Neural cell (in vitro differentiated cells): ENCODE measurements at regions not wholly inside any gene's neighbourhood (a gene's known extent, or its start where the extent isn't known, plus 50 kb on each side); places are given as distances from the start of the nearest gene placed in this dataset.

Experiments
- H2AFZ ChIP-seq: fragments of 200-600, 300-800 bp; sonication (generic), shearing (Covaris generic); 2 replicates; pipeline ENCODE4 v1.6.0; 2014; ENCODE audit warnings: low read depth, mild to moderate bottlenecking, antibody characterized with exemption, low read length, moderate library complexity
- H3F3A ChIP-seq: fragments of 200-600 bp; shearing (Covaris generic); 2 replicates; pipeline ENCODE4 v1.6.1; 2016; ENCODE audit warnings: mild to moderate bottlenecking, moderate library complexity, mixed read lengths, antibody characterized with exemption, low read length; ENCODE audit not compliant: insufficient read depth, poor library complexity, severe bottlenecking
- H3K27ac ChIP-seq: fragments of 200-600, 300-800 bp; sonication (generic), shearing (Covaris generic); 2 replicates; pipeline ENCODE4 v1.5.1; 2014; ENCODE audit warnings: mild to moderate bottlenecking, low read length, moderate library complexity
- H3K27me3 ChIP-seq: fragments of 300-800, 200-600 bp; sonication (generic), shearing (Covaris generic); 2 replicates; pipeline ENCODE4 v1.6.0; 2014; ENCODE audit warnings: mild to moderate bottlenecking, low read depth, low read length, moderate library complexity; ENCODE audit not compliant: insufficient read depth
- H3K36me3 ChIP-seq: fragments of 300-800, 200-600 bp; sonication (generic), shearing (Covaris generic); 2 replicates; pipeline ENCODE4 v1.5.1; 2014; ENCODE audit warnings: mild to moderate bottlenecking, antibody characterized with exemption, low read length, moderate library complexity; ENCODE audit not compliant: insufficient read depth
- H3K4me2 ChIP-seq: fragments of 300-800, 200-600 bp; sonication (generic), shearing (Covaris generic); 2 replicates; pipeline ENCODE4 v1.6.0; 2014; ENCODE audit warnings: mild to moderate bottlenecking, low read length
- H3K4me3 ChIP-seq: fragments of 300-800, 200-600 bp; sonication (generic), shearing (Covaris generic); 2 replicates; pipeline ENCODE4 v1.5.1; 2014; ENCODE audit warnings: mild to moderate bottlenecking, low read length, moderate library complexity
- H3K79me2 ChIP-seq: fragments of 200-600 bp; shearing (Covaris generic); replicated peaks from 2 replicates; pipeline ENCODE4 v1.6.0; 2014; ENCODE audit warnings: mild to moderate bottlenecking, low read length, moderate library complexity; ENCODE audit not compliant: insufficient read depth
- H3K9ac ChIP-seq: fragments of 300-800, 200-600 bp; sonication (generic), shearing (Covaris generic); 2 replicates; pipeline ENCODE4 v1.6.1; 2016; ENCODE audit warnings: mild to moderate bottlenecking, low read length, mixed read lengths
- H3K9me2 ChIP-seq: fragments of 200-600 bp; shearing (Covaris generic); 2 replicates; pipeline ENCODE4 v1.6.1; 2016; ENCODE audit warnings: mild to moderate bottlenecking, low read length, mixed read lengths; ENCODE audit not compliant: insufficient read depth
- H3K9me3 ChIP-seq: fragments of 200-600, 300-800 bp; sonication (generic), shearing (Covaris generic); 2 replicates; pipeline ENCODE4 v1.6.1; 2016; ENCODE audit warnings: mild to moderate bottlenecking, mixed run types, low read length, moderate library complexity, mixed read lengths
- H4K20me1 ChIP-seq: fragments of 200-600 bp; shearing (Covaris generic); 2 replicates; pipeline ENCODE4 v1.6.1; 2016; ENCODE audit warnings: mild to moderate bottlenecking, mixed run types; ENCODE audit not compliant: insufficient read depth
- CTCF ChIP-seq: fragments of 450-650 bp; IDR thresholded peaks from 2 replicates; pipeline ENCODE4 v1.5.1; 2014; ENCODE audit warnings: antibody characterized with exemption, mild to moderate bottlenecking, moderate library complexity; ENCODE audit not compliant: poor library complexity, severe bottlenecking
- EP300 ChIP-seq: fragments of 450-650 bp; conservative IDR thresholded peaks from 2 replicates; pipeline ENCODE4 v1.6.1; 2014; ENCODE audit warnings: antibody characterized with exemption, mild to moderate bottlenecking, moderate library complexity; ENCODE audit not compliant: poor library complexity, severe bottlenecking
- EZH2 ChIP-seq: fragments of 200-600, 300-800 bp; shearing (Covaris generic), sonication (generic); IDR thresholded peaks from 2 replicates; pipeline ENCODE4 v1.6.1; 2014; ENCODE audit warnings: antibody characterized with exemption, low read length, borderline replicate concordance, mild to moderate bottlenecking; ENCODE audit not compliant: insufficient read depth, poor library complexity, severe bottlenecking
- MXI1 ChIP-seq: fragments of 450-650 bp; conservative IDR thresholded peaks from 2 replicates; pipeline ENCODE4 v1.6.1; 2014; ENCODE audit warnings: antibody characterized with exemption, mild to moderate bottlenecking; ENCODE audit not compliant: poor library complexity, severe bottlenecking
- POLR2AphosphoS5 ChIP-seq: IDR thresholded peaks from 2 replicates; pipeline ENCODE4 v1.6.1; 2012
- RAD21 ChIP-seq: fragments of 450-650 bp; conservative IDR thresholded peaks from 2 replicates; pipeline ENCODE4 v1.6.1; 2014; ENCODE audit warnings: antibody characterized with exemption, mild to moderate bottlenecking, moderate library complexity
- SMC3 ChIP-seq: fragments of 450-650 bp; conservative IDR thresholded peaks from 2 replicates; pipeline ENCODE4 v1.6.1; 2014; ENCODE audit warnings: antibody characterized with exemption, mild to moderate bottlenecking, moderate library complexity; ENCODE audit not compliant: poor library complexity
- TAF1 ChIP-seq: IDR thresholded peaks from 2 replicates; pipeline ENCODE4 v1.6.1; 2012; ENCODE audit warnings: low read depth
- TF ChIP-seq, protein P1 (sequence below): IDR thresholded peaks from 2 replicates; pipeline ENCODE4 v1.6.1; 2012; ENCODE audit warnings: borderline replicate concordance

DNA sequence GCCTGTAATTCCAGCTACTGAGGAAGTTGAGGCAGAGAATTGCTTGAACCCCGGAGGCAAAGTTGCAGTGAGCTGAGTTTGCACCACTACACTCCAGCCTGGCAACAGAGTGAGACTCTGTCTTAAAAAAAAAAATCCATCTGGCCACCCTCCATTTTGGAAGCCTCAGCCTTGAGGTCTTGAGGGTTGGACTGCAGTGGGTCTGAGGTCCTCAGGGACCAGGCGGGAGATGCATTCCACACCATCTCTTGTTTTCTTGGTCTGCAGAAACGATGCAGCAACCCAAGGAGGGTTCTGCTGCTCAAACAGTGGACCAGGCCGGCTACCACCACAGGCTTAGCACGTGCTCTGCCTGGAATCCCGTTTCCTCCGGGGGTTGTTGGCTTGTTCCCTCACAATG is 299.3 kb downstream of the FGF9 start:
- H3K36me3 ChIP-seq = no peaks in the 10 kb centered on the region
- H3F3A ChIP-seq = no peaks in the 10 kb centered on the region
- no peaks in the 10 kb centered on the region for H3K79me2 ChIP-seq
- no peak for TF ChIP-seq EP300
- no peak for TF ChIP-seq MXI1
- TF ChIP-seq CTCF = no peak
- TF ChIP-seq EZH2 = no peak
- TF ChIP-seq, protein P1, sequence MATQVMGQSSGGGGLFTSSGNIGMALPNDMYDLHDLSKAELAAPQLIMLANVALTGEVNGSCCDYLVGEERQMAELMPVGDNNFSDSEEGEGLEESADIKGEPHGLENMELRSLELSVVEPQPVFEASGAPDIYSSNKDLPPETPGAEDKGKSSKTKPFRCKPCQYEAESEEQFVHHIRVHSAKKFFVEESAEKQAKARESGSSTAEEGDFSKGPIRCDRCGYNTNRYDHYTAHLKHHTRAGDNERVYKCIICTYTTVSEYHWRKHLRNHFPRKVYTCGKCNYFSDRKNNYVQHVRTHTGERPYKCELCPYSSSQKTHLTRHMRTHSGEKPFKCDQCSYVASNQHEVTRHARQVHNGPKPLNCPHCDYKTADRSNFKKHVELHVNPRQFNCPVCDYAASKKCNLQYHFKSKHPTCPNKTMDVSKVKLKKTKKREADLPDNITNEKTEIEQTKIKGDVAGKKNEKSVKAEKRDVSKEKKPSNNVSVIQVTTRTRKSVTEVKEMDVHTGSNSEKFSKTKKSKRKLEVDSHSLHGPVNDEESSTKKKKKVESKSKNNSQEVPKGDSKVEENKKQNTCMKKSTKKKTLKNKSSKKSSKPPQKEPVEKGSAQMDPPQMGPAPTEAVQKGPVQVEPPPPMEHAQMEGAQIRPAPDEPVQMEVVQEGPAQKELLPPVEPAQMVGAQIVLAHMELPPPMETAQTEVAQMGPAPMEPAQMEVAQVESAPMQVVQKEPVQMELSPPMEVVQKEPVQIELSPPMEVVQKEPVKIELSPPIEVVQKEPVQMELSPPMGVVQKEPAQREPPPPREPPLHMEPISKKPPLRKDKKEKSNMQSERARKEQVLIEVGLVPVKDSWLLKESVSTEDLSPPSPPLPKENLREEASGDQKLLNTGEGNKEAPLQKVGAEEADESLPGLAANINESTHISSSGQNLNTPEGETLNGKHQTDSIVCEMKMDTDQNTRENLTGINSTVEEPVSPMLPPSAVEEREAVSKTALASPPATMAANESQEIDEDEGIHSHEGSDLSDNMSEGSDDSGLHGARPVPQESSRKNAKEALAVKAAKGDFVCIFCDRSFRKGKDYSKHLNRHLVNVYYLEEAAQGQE = no peak
- TF ChIP-seq SMC3 = no peak
- no peak for TF ChIP-seq POLR2AphosphoS5
- TF ChIP-seq TAF1 = no peak
- no peak for TF ChIP-seq RAD21
- no peaks in the 10 kb centered on the region for H3K9me2 ChIP-seq
- no peak overlapping the region for H3K4me2 ChIP-seq
- H3K27ac ChIP-seq = no peak overlapping the region
- no peaks in the 10 kb centered on the region for H3K9me3 ChIP-seq
- no peaks in the 10 kb centered on the region for H3K27me3 ChIP-seq
- H4K20me1 ChIP-seq = no peaks in the 10 kb centered on the region
- H2AFZ ChIP-seq = no peak overlapping the region
- H3K9ac ChIP-seq = no peak overlapping the region
- no peak overlapping the region for H3K4me3 ChIP-seq

GRCh38 chr13:21970918-21971317 is 300.0 kb downstream of the FGF9 start:
- no peak overlapping the region for H2AFZ ChIP-seq
- H3F3A ChIP-seq = no peaks in the 10 kb centered on the region
- H3K4me2 ChIP-seq = no peak overlapping the region
- no peak overlapping the region for H3K4me3 ChIP-seq
- H3K27me3 ChIP-seq = no peaks in the 10 kb centered on the region
- no peak overlapping the region for H3K27ac ChIP-seq
- H3K79me2 ChIP-seq = no peaks in the 10 kb centered on the region
- H3K36me3 ChIP-seq = no peaks in the 10 kb centered on the region
- no peaks in the 10 kb centered on the region for H3K9me2 ChIP-seq
- no peaks in the 10 kb centered on the region for H3K9me3 ChIP-seq
- TF ChIP-seq EZH2 = no peak
- no peak for TF ChIP-seq POLR2AphosphoS5
- no peak for TF ChIP-seq CTCF
- TF ChIP-seq MXI1 = no peak
- no peak for TF ChIP-seq RAD21
- TF ChIP-seq TAF1 = no peak
- TF ChIP-seq, protein P1 = no peak
- TF ChIP-seq EP300 = no peak
- no peak for TF ChIP-seq SMC3
- no peaks in the 10 kb centered on the region for H4K20me1 ChIP-seq
- no peak overlapping the region for H3K9ac ChIP-seq
